ENCODE measurements at regions not wholly inside any gene's neighbourhood (a gene's known extent, or its start where the extent isn't known, plus 50 kb on each side); places are given as distances from the start of the nearest gene placed in this dataset.

- no peak for TF ChIP-seq CTCF (IDR thresholded peaks at IDR 0.05)
- no peak for TF ChIP-seq EZH2phosphoT487 (IDR thresholded peaks at IDR 0.05)
Measured at GRCh38 chr9:23005156-23005555, 558.5 kb downstream of the DMRTA1 start.

Measured in neural progenitor cell (in vitro differentiated cells).